Spleen (tissue), 7 donors: ENCODE measurements at regions not wholly inside any gene's neighbourhood (a gene's known extent, or its start where the extent isn't known, plus 50 kb on each side); places are given as distances from the start of the nearest gene placed in this dataset.

ENCODE experiments used
- POLR2A ChIP-seq, 3 donors: fragments of 450-650 bp; IDR thresholded peaks; one replicate each; pipeline ENCODE4 v1.5.1; 2017; ENCODE audit warnings: antibody characterized with exemption in 3 of 3, mild to moderate bottlenecking in 1 of 3
- POLR2AphosphoS5 ChIP-seq, 3 donors: sonication (generic); formaldehyde crosslinking; IDR thresholded peaks; one replicate each; pipeline ENCODE4 v1.5.1; 2017; ENCODE audit warnings: antibody characterized with exemption in 3 of 3
- TF ChIP-seq, protein P1 (sequence below), 11 experiments: fragments of 200-600 bp in 7 of 11; fragments of 450-650 bp in 4 of 11; sonication (generic) in 4 of 11; IDR thresholded peaks in 8 of 11; conservative IDR thresholded peaks in 3 of 11; 1 replicate in 7 of 11; 2 replicates in 4 of 11; pipeline versions ENCODE4 v1.4.0 to v1.8.0; 2016 to 2021; ENCODE audit warnings: antibody characterized with exemption in 11 of 11, inconsistent platforms in 4 of 11, mild to moderate bottlenecking in 1 of 11
- donor health status: DM: no; HTN: no; CAD: no; lungs with moderate emphysema.
- donor health status: DM: no; HTN: no; CAD: no.
- donor health status: DM: no; HTN: no; CAD: no.

DNA sequence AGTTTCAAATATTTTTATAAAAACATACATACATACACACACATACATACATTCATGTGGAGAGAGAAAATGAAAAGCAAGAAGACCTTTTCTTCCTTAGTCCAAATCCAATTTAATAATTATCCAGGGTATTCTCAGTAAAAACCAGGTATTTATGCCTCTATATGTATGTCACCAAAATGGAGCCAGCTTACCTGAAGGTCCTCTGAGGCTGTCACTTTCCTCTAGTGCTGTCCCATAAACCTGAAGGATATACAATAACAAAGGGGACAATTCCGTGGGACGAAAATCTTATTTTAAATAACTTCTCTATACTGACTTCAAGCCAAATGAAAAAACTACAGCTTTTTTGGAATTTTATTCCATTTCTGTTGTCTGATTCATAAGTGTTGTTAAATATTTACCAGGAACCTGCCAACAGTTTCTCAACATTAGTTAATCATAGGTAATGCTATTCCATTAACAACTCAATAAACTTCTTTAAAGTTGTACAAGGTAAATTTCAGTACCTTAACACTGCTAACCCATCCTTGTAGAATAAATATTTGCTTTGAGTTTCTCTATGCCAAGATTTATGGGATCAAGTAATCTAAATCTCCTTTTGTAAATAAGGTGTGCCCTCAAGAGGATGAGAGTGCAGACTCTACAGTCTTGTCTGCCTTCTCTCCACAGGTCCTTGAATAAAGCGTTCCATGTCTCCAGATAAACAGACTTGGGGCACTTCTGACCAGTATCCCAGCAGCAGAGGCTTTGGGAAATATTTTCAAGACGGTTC is 260.3 kb downstream of the AHR start:
- TF ChIP-seq POLR2AphosphoS5 (IDR thresholded peaks at IDR 0.05) (no peak), POLR2A (IDR thresholded peaks at IDR 0.05) (no peak)
- TF ChIP-seq, protein P1, sequence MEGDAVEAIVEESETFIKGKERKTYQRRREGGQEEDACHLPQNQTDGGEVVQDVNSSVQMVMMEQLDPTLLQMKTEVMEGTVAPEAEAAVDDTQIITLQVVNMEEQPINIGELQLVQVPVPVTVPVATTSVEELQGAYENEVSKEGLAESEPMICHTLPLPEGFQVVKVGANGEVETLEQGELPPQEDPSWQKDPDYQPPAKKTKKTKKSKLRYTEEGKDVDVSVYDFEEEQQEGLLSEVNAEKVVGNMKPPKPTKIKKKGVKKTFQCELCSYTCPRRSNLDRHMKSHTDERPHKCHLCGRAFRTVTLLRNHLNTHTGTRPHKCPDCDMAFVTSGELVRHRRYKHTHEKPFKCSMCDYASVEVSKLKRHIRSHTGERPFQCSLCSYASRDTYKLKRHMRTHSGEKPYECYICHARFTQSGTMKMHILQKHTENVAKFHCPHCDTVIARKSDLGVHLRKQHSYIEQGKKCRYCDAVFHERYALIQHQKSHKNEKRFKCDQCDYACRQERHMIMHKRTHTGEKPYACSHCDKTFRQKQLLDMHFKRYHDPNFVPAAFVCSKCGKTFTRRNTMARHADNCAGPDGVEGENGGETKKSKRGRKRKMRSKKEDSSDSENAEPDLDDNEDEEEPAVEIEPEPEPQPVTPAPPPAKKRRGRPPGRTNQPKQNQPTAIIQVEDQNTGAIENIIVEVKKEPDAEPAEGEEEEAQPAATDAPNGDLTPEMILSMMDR (IDR thresholded peaks at IDR 0.05 in 8 of 11, conservative IDR thresholded peaks at IDR 0.05 in 3 of 11), result no peak
